Mammary epithelial cell (primary cell): ENCODE measurements at regions not wholly inside any gene's neighbourhood (a gene's known extent, or its start where the extent isn't known, plus 50 kb on each side); places are given as distances from the start of the nearest gene placed in this dataset.

Experiments
- EZH2 ChIP-seq: IDR thresholded peaks from 2 replicates; pipeline ENCODE4 v1.6.1; 2012; ENCODE audit warnings: low read length, inconsistent platforms, borderline replicate concordance
- TF ChIP-seq, protein P1 (sequence below), 2 donors: IDR thresholded peaks in 1 of 2; conservative IDR thresholded peaks in 1 of 2; 2 replicates each; pipeline ENCODE4 v1.5.1; 2011 to 2012; ENCODE audit warnings: inconsistent platforms in 2 of 2, low read length in 2 of 2, mild to moderate bottlenecking in 2 of 2, control low read depth in 1 of 2, low read depth in 1 of 2; ENCODE audit not compliant: insufficient read depth in 1 of 2; ENCODE audit errors: extremely low read depth in 1 of 2

DNA sequence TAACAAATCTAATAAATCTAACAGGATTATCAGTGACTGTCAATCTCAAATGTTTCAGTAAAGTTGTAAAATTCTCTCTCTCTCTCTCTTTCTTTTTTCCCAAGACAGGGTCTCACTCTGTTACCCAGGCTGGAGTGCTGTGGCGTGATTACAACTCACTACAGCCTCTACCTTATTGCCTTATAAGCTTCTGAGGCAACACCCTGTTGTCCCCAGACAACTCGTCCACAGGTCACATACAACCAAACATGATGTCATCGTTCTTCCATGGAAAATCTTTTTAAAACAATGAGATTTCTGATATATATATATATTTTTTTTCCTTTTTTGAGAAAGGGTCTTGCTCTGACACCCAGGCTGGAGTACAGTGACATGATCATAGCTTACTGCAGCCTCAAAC, 151.4 kb upstream of the RGS6 start:
- TF ChIP-seq, protein P1, sequence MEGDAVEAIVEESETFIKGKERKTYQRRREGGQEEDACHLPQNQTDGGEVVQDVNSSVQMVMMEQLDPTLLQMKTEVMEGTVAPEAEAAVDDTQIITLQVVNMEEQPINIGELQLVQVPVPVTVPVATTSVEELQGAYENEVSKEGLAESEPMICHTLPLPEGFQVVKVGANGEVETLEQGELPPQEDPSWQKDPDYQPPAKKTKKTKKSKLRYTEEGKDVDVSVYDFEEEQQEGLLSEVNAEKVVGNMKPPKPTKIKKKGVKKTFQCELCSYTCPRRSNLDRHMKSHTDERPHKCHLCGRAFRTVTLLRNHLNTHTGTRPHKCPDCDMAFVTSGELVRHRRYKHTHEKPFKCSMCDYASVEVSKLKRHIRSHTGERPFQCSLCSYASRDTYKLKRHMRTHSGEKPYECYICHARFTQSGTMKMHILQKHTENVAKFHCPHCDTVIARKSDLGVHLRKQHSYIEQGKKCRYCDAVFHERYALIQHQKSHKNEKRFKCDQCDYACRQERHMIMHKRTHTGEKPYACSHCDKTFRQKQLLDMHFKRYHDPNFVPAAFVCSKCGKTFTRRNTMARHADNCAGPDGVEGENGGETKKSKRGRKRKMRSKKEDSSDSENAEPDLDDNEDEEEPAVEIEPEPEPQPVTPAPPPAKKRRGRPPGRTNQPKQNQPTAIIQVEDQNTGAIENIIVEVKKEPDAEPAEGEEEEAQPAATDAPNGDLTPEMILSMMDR (conservative IDR thresholded peaks at IDR 0.05 in 1 of 2, IDR thresholded peaks at IDR 0.05 in 1 of 2; ENCODE audit: extremely low read depth in 1 of 2, insufficient read depth in 1 of 2, low read depth in 1 of 2, low read length in 2 of 2): no peak
- no peak for TF ChIP-seq EZH2
